Spleen (tissue), 7 donors: ENCODE measurements at regions not wholly inside any gene's neighbourhood (a gene's known extent, or its start where the extent isn't known, plus 50 kb on each side); places are given as distances from the start of the nearest gene placed in this dataset.
"Not testable (repeated sequence)": the region's sequence is repeated elsewhere in the genome, so short reads cannot be mapped to it uniquely, and the experiment has no call there.

Experiments used
- POLR2A ChIP-seq, 3 donors: fragments of 450-650 bp; IDR thresholded peaks; one replicate each; pipeline ENCODE4 v1.5.1; 2017; ENCODE audit warnings: antibody characterized with exemption in 3 of 3, mild to moderate bottlenecking in 1 of 3
- TF ChIP-seq, protein P1 (sequence below), 11 experiments: fragments of 200-600 bp in 7 of 11; fragments of 450-650 bp in 4 of 11; sonication (generic) in 4 of 11; IDR thresholded peaks in 8 of 11; conservative IDR thresholded peaks in 3 of 11; 1 replicate in 7 of 11; 2 replicates in 4 of 11; pipeline versions ENCODE4 v1.4.0 to v1.8.0; 2016 to 2021; ENCODE audit warnings: antibody characterized with exemption in 11 of 11, inconsistent platforms in 4 of 11, mild to moderate bottlenecking in 1 of 11
- donor health status: DM: no; HTN: no; CAD: no; lungs with moderate emphysema.
- donor health status: DM: no; HTN: no; CAD: no.
- donor health status: DM: no; HTN: no; CAD: no.

DNA sequence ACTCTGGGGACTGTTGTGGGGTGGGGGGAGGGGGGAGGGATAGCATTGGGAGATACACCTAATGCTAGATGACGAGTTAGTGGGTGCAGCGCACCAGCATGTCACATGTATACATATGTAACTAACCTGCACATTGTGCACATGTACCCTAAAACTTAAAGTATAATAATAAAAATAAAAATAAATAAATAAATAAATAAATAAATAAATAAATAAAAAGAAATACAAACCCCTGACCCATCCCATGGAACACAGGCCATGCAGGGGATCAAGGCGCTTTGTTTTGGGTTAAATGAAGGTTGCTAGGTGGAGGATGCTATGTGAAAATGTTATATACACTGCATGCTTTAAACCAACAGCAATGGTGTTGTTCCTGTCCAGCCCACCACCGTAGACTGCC, 184.7 kb downstream of the C6orf118 start:
- TF ChIP-seq, protein P1, sequence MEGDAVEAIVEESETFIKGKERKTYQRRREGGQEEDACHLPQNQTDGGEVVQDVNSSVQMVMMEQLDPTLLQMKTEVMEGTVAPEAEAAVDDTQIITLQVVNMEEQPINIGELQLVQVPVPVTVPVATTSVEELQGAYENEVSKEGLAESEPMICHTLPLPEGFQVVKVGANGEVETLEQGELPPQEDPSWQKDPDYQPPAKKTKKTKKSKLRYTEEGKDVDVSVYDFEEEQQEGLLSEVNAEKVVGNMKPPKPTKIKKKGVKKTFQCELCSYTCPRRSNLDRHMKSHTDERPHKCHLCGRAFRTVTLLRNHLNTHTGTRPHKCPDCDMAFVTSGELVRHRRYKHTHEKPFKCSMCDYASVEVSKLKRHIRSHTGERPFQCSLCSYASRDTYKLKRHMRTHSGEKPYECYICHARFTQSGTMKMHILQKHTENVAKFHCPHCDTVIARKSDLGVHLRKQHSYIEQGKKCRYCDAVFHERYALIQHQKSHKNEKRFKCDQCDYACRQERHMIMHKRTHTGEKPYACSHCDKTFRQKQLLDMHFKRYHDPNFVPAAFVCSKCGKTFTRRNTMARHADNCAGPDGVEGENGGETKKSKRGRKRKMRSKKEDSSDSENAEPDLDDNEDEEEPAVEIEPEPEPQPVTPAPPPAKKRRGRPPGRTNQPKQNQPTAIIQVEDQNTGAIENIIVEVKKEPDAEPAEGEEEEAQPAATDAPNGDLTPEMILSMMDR (IDR thresholded peaks at IDR 0.05 in 8 of 11, conservative IDR thresholded peaks at IDR 0.05 in 3 of 11), result not testable (repeated sequence)
- TF ChIP-seq POLR2A (IDR thresholded peaks at IDR 0.05), result not testable (repeated sequence)
